Uterus (tissue), 3 donors: ENCODE measurements at regions not wholly inside any gene's neighbourhood (a gene's known extent, or its start where the extent isn't known, plus 50 kb on each side); places are given as distances from the start of the nearest gene placed in this dataset.

ENCODE experiments used
- DNase-seq, 2 donors: peaks; one replicate each; pipeline ENCODE4 v3.0.0-alpha.2; 2019 to 2020
- H3K27ac ChIP-seq, 2 donors: fragments of 200-600 bp; sonication (generic); 1 replicate in 1 of 2; 2 replicates in 1 of 2; pipeline ENCODE4 v1.5.1; 2016 to 2018
- H3K27me3 ChIP-seq, 2 donors: fragments of 200-600 bp; sonication (generic); one replicate each; pipeline ENCODE4 v1.5.1; 2018 to 2019; ENCODE audit warnings: control low read depth in 1 of 2
- H3K36me3 ChIP-seq, 2 donors: fragments of 200-600 bp; sonication (generic); one replicate each; pipeline ENCODE4 v1.5.1; 2019; ENCODE audit warnings: control low read depth in 1 of 2
- H3K4me1 ChIP-seq, 2 donors: fragments of 200-600 bp; sonication (generic); one replicate each; pipeline ENCODE4 v1.5.1; 2018 to 2019; ENCODE audit warnings: control low read depth in 1 of 2
- H3K4me3 ChIP-seq, 2 donors: fragments of 200-600 bp; sonication (generic); 1 replicate in 1 of 2; 2 replicates in 1 of 2; pipeline ENCODE4 v1.5.1; 2018 to 2019; ENCODE audit warnings: mild to moderate bottlenecking in 1 of 2
- H3K9me3 ChIP-seq, 2 donors: fragments of 200-600 bp; sonication (generic); one replicate each; pipeline ENCODE4 v1.5.1; 2019; ENCODE audit warnings: control low read depth in 1 of 2
- POLR2A ChIP-seq, 2 donors: fragments of 450-650 bp; IDR thresholded peaks; one replicate each; pipeline ENCODE4 v1.6.1; 2016; ENCODE audit warnings: antibody characterized with exemption in 2 of 2, mild to moderate bottlenecking in 1 of 2, moderate library complexity in 1 of 2
- intact Hi-C: fragments of 100-400 bp; cut with DNase I; formaldehyde crosslinking; loops from one replicate; pipeline ENCODE4 v1.15.1; 2023; ENCODE audit warnings: low total_unique reads
- TF ChIP-seq, protein P1 (sequence below), 4 experiments: fragments of 200-600 bp in 2 of 4; fragments of 450-650 bp in 2 of 4; sonication (generic) in 2 of 4; IDR thresholded peaks; one replicate each; pipeline ENCODE4 v1.5.1; 2016 to 2019; ENCODE audit warnings: antibody characterized with exemption in 4 of 4, mild to moderate bottlenecking in 2 of 4, moderate library complexity in 1 of 4
- donor health status: DM: yes; HTN: yes; CAD: no.

GRCh38 chr6:14997507-14997906 lies 248.4 kb upstream of the JARID2 start:
- Histone ChIP-seq H3K9me3 (no peaks in the 10 kb centered on the region), H3K36me3 (no peaks in the 10 kb centered on the region), H3K27me3 (no peaks in the 10 kb centered on the region), H3K4me3 (no peak overlapping the region), H3K27ac (no peak overlapping the region), H3K4me1 (no peaks in the 10 kb centered on the region)
- intact Hi-C loops = no loop called here
- no peak for DNase-seq
- no peak for TF ChIP-seq POLR2A (IDR thresholded peaks at IDR 0.05)
- TF ChIP-seq, protein P1, sequence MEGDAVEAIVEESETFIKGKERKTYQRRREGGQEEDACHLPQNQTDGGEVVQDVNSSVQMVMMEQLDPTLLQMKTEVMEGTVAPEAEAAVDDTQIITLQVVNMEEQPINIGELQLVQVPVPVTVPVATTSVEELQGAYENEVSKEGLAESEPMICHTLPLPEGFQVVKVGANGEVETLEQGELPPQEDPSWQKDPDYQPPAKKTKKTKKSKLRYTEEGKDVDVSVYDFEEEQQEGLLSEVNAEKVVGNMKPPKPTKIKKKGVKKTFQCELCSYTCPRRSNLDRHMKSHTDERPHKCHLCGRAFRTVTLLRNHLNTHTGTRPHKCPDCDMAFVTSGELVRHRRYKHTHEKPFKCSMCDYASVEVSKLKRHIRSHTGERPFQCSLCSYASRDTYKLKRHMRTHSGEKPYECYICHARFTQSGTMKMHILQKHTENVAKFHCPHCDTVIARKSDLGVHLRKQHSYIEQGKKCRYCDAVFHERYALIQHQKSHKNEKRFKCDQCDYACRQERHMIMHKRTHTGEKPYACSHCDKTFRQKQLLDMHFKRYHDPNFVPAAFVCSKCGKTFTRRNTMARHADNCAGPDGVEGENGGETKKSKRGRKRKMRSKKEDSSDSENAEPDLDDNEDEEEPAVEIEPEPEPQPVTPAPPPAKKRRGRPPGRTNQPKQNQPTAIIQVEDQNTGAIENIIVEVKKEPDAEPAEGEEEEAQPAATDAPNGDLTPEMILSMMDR (IDR thresholded peaks at IDR 0.05) = no peak

GRCh38 chr6:14999106-14999505 lies 246.8 kb upstream of the JARID2 start:
- H3K4me3 ChIP-seq = no peak overlapping the region
- no peak overlapping the region for H3K27ac ChIP-seq
- no peak for TF ChIP-seq POLR2A (IDR thresholded peaks at IDR 0.05)
- TF ChIP-seq, protein P1 (IDR thresholded peaks at IDR 0.05) = no peak
- H3K36me3 ChIP-seq = no peaks in the 10 kb centered on the region
- intact Hi-C loops = no loop called here
- H3K4me1 ChIP-seq = no peaks in the 10 kb centered on the region
- no peaks in the 10 kb centered on the region for H3K27me3 ChIP-seq
- H3K9me3 ChIP-seq = no peaks in the 10 kb centered on the region
- DNase-seq = no peak

GRCh38 chr6:15001326-15001910 lies 244.5 kb upstream of the JARID2 start:
- Histone ChIP-seq H3K27me3 (no peaks in the 10 kb centered on the region), H3K36me3 (no peaks in the 10 kb centered on the region), H3K4me3 (no peak overlapping the region), H3K4me1 (no peaks in the 10 kb centered on the region), H3K9me3 (no peaks in the 10 kb centered on the region), H3K27ac (no peak overlapping the region)
- TF ChIP-seq, protein P1 (IDR thresholded peaks at IDR 0.05) = no peak
- TF ChIP-seq POLR2A (IDR thresholded peaks at IDR 0.05) = no peak
- no peak for DNase-seq
- intact Hi-C loops = no loop called here

- no peak for DNase-seq
- Histone ChIP-seq H3K4me3 (no peak overlapping the region), H3K4me1 (no peaks in the 10 kb centered on the region), H3K27ac (no peak overlapping the region), H3K36me3 (no peaks in the 10 kb centered on the region), H3K27me3 (no peaks in the 10 kb centered on the region), H3K9me3 (no peaks in the 10 kb centered on the region)
- intact Hi-C loops = no loop called here
- no peak for TF ChIP-seq POLR2A (IDR thresholded peaks at IDR 0.05)
- TF ChIP-seq, protein P1 (IDR thresholded peaks at IDR 0.05) = no peak
These were observed 237.6 kb upstream of the JARID2 start for GRCh38 chr6:15008269-15008668.

DNA sequence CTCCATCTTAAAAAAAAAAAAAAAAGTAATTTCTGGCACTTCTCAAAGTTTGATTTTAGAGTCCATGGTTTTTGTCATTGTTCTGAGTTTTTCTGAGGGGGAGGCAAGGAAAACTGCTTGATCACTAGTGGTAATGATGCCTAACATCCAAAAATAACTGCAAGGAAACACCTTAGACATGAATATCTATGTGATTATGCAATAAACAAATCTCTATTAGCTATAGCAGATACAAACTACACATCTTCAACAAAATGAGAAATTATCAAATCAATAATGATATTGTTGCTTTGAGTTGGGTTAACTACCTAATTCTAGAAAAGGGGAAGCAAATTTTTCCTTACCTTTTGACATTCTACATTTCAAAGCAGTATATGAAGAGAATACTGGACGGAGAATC lies 230.9 kb upstream of the JARID2 start:
- no peak overlapping the region for H3K27ac ChIP-seq
- TF ChIP-seq POLR2A (IDR thresholded peaks at IDR 0.05) = no peak
- TF ChIP-seq, protein P1 (IDR thresholded peaks at IDR 0.05) = no peak

More for the DNA sequence above, 230.9 kb upstream of the JARID2 start:
- Histone ChIP-seq H3K9me3 (no peaks in the 10 kb centered on the region), H3K27me3 (no peaks in the 10 kb centered on the region), H3K36me3 (no peaks in the 10 kb centered on the region), H3K4me1 (no peaks in the 10 kb centered on the region), H3K4me3 (no peak overlapping the region)
- no peak for DNase-seq
- intact Hi-C loops = no loop called here
